ENCODE measurements at regions not wholly inside any gene's neighbourhood (a gene's known extent, or its start where the extent isn't known, plus 50 kb on each side); places are given as distances from the start of the nearest gene placed in this dataset.

DNA sequence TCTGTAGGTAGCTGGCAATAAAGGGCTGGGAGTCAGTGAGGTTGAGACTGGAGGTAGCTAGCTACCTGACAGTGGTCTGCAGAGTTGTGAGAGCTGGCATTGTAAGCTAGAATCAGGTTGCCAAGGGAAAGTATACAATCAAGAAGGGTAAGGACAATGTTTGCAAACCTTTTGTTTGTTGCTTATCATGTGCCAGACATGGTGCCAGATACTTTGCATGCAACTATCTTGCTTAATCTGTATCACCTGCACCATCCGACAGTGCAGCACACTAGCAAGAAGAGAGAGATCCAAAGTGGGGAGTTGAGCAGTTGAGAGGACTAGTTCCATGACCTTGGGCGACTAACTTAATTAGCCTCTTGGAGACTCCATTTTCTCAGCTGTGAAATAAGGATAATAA, 236.4 kb downstream of the PDCD6IP start:
- no peak overlapping the region for H2AFZ ChIP-seq (ENCODE audit: low read depth, low read length)
- H3K27ac ChIP-seq (ENCODE audit: insufficient read depth, low read depth, low read length), result no peak overlapping the region
- H3K27me3 ChIP-seq (ENCODE audit: control insufficient read depth in 2 of 2, insufficient read depth in 2 of 2, low read length in 2 of 2), result no peaks in the 10 kb centered on the region
- H3K9ac ChIP-seq (replicated peaks; ENCODE audit: extremely low read depth, insufficient read depth, low read length), result no peak overlapping the region
- BruUV-seq (replicated peaks), result no TSS peak
- H3K4me2 ChIP-seq (ENCODE audit: insufficient read depth, low read length), result no peak overlapping the region
- DNase-seq (ENCODE audit: low read depth, low spot score) (no peak), FAIRE-seq (no peak)
- H3K4me1 ChIP-seq (ENCODE audit: control insufficient read depth, extremely low read depth, insufficient read depth, low read length), result no peaks in the 10 kb centered on the region
- TF ChIP-seq POLR2AphosphoS5 (IDR thresholded peaks at IDR 0.05; ENCODE audit: insufficient read depth, low read depth, low read length) (no peak), EZH2 (IDR thresholded peaks at IDR 0.05; ENCODE audit: borderline replicate concordance, low read depth, low read length, severe bottlenecking) (no peak), FOS (IDR thresholded peaks at IDR 0.05; ENCODE audit: borderline replicate concordance, insufficient read depth, low read length) (no peak), MYC (IDR thresholded peaks at IDR 0.05; ENCODE audit: low read depth, low read length) (no peak), POLR2A (IDR thresholded peaks at IDR 0.05; ENCODE audit: low read depth, low read length) (no peak), JUN (IDR thresholded peaks at IDR 0.05; ENCODE audit: borderline replicate concordance, insufficient read depth, insufficient read length, low read depth) (no peak), CTCF (IDR thresholded peaks at IDR 0.05; ENCODE audit: extremely low read depth in 1 of 2, insufficient read depth in 1 of 2, low read depth in 1 of 2, low read length in 2 of 2) (no peak)
- no peaks in the 10 kb centered on the region for H3K9me3 ChIP-seq (replicated peaks; ENCODE audit: control insufficient read depth, insufficient read depth, low read length)
- POLR2A ChIA-PET, result no interaction called here
- no peaks in the 10 kb centered on the region for H3K36me3 ChIP-seq (ENCODE audit: control insufficient read depth in 2 of 2, extremely low read depth in 1 of 2, insufficient read depth in 2 of 2, low read length in 2 of 2)
- CTCF ChIA-PET, result no interaction called here
- H4K20me1 ChIP-seq (replicated peaks; ENCODE audit: control insufficient read depth, extremely low read depth, insufficient read depth, low read length), result no peaks in the 10 kb centered on the region
- H3K4me3 ChIP-seq (replicated peaks in 1 of 3; ENCODE audit: insufficient read depth in 1 of 3, low read depth in 1 of 3, low read length in 3 of 3), result no peak overlapping the region
- H3K79me2 ChIP-seq (ENCODE audit: control insufficient read depth, insufficient read depth, low read length), result no peaks in the 10 kb centered on the region
- H3K9me1 ChIP-seq (replicated peaks; ENCODE audit: control insufficient read depth, extremely low read depth, insufficient read depth, low read length), result no peaks in the 10 kb centered on the region
- intact Hi-C loops (cut with micrococcal nuclease), result no loop called here
- dilution Hi-C loops (cut with MboI; ENCODE audit: extremely low pct_ligation_motif_present, low sequenced_read_pairs), result no loop called here

GRCh38 chr3:34035775-34036174, 237.3 kb downstream of the PDCD6IP start:
- H3K9me3 ChIP-seq (replicated peaks; ENCODE audit: control insufficient read depth, insufficient read depth, low read length), result no peaks in the 10 kb centered on the region
- no peak overlapping the region for H3K4me2 ChIP-seq (ENCODE audit: insufficient read depth, low read length)
- CTCF ChIA-PET, result no interaction called here

More at GRCh38 chr3:34035775-34036174, 237.3 kb downstream of the PDCD6IP start:
- TF ChIP-seq POLR2A (IDR thresholded peaks at IDR 0.05; ENCODE audit: low read depth, low read length) (no peak), FOS (IDR thresholded peaks at IDR 0.05; ENCODE audit: borderline replicate concordance, insufficient read depth, low read length) (no peak), MYC (IDR thresholded peaks at IDR 0.05; ENCODE audit: low read depth, low read length) (no peak), MAX (IDR thresholded peaks at IDR 0.05; ENCODE audit: insufficient read depth, insufficient read length) (no peak), POLR2AphosphoS5 (IDR thresholded peaks at IDR 0.05; ENCODE audit: insufficient read depth, low read depth, low read length) (no peak), EZH2 (IDR thresholded peaks at IDR 0.05; ENCODE audit: borderline replicate concordance, low read depth, low read length, severe bottlenecking) (no peak), JUN (IDR thresholded peaks at IDR 0.05; ENCODE audit: borderline replicate concordance, insufficient read depth, insufficient read length, low read depth) (no peak), CTCF (IDR thresholded peaks at IDR 0.05; ENCODE audit: extremely low read depth in 1 of 2, insufficient read depth in 1 of 2, low read depth in 1 of 2, low read length in 2 of 2) (no peak)
- DNase-seq (ENCODE audit: low read depth, low spot score) (no peak), FAIRE-seq (no peak)
- Histone ChIP-seq H4K20me1 (replicated peaks; ENCODE audit: control insufficient read depth, extremely low read depth, insufficient read depth, low read length) (no peaks in the 10 kb centered on the region), H3K27ac (ENCODE audit: insufficient read depth, low read depth, low read length) (no peak overlapping the region), H3K9me1 (replicated peaks; ENCODE audit: control insufficient read depth, extremely low read depth, insufficient read depth, low read length) (no peaks in the 10 kb centered on the region), H3K27me3 (ENCODE audit: control insufficient read depth in 2 of 2, insufficient read depth in 2 of 2, low read length in 2 of 2) (no peaks in the 10 kb centered on the region), H2AFZ (ENCODE audit: low read depth, low read length) (no peak overlapping the region), H3K36me3 (ENCODE audit: control insufficient read depth in 2 of 2, extremely low read depth in 1 of 2, insufficient read depth in 2 of 2, low read length in 2 of 2) (no peaks in the 10 kb centered on the region), H3K79me2 (ENCODE audit: control insufficient read depth, insufficient read depth, low read length) (no peaks in the 10 kb centered on the region), H3K9ac (replicated peaks; ENCODE audit: extremely low read depth, insufficient read depth, low read length) (no peak overlapping the region), H3K4me1 (ENCODE audit: control insufficient read depth, extremely low read depth, insufficient read depth, low read length) (no peaks in the 10 kb centered on the region), H3K4me3 (replicated peaks in 1 of 3; ENCODE audit: insufficient read depth in 1 of 3, low read depth in 1 of 3, low read length in 3 of 3) (no peak overlapping the region)
- BruUV-seq (replicated peaks), result no TSS peak
- POLR2A ChIA-PET, result no interaction called here
- dilution Hi-C loops (cut with MboI; ENCODE audit: extremely low pct_ligation_motif_present, low sequenced_read_pairs) (no loop called here), intact Hi-C loops (cut with micrococcal nuclease) (no loop called here)

Data from endothelial cell of umbilical vein (primary cell).